RPMI8226 (cell line): ENCODE measurements at regions not wholly inside any gene's neighbourhood (a gene's known extent, or its start where the extent isn't known, plus 50 kb on each side); places are given as distances from the start of the nearest gene placed in this dataset.
A peak's percentile ranks its signal among the peaks of the same experiment; 100 is the strongest.
"Not testable (repeated sequence)": the region's sequence is repeated elsewhere in the genome, so short reads cannot be mapped to it uniquely, and the experiment has no call there.

Source experiments
- DNase-seq: peaks from one replicate; pipeline ENCODE4 v3.0.0-alpha.2; 2015

DNA sequence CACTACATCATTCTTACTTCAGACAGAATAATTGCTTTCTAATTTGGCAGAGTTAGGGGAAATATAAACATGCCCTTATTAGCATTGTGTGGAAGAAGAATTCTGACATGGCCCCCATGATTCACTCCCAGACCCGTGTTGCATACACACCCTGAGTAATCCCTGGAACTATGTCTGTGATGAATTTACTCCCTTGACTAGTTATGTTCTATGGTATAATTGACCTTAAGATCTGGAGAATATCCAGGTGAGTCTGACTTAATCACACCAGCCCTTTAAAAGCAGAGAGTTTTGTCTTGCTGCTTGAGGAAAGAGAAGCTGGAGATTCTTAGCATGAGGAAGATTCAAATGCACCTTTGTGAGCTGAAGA lies 262.9 kb downstream of the SOX4 start:
- no peak for DNase-seq

DNA sequence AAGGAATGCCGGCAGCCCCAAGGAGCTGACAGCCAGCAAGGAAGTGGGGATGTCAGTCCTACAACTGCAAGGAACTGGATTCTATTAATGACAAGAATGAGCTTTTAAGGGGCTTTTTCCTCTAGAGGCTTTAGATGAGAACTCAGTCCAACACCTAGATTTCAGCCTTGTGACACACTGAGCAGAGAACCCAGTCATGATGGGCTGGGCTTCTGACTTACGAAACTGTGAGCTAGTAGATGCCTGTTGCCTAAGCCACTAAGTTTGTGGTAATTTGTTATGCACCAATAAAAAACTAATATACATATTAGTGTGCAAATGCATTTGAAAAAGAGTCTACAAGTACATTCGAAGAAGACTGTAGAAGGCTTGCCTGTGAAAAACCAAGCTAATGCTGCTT lies 263.3 kb downstream of the SOX4 start:
- no peak for DNase-seq

DNA sequence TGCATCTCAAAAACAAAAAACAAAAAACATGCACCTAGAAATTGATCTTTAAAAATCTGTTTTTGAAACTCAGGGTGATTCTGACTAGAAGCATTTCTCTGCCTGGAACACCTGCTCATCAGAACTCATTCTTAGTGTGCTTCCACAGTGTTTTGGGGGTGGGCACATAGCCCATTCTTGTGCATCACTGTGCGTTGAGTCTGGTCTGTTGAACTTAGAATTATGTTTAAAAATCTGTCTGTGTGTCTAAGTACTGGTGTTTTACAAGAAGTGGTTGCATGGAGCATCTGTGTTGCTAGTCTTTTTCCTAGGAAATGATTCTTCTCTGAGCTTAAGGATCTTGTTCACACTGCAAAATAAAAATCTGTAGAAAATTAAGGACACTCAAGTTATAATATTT lies 264.5 kb downstream of the SOX4 start:
- DNase-seq = no peak

DNA sequence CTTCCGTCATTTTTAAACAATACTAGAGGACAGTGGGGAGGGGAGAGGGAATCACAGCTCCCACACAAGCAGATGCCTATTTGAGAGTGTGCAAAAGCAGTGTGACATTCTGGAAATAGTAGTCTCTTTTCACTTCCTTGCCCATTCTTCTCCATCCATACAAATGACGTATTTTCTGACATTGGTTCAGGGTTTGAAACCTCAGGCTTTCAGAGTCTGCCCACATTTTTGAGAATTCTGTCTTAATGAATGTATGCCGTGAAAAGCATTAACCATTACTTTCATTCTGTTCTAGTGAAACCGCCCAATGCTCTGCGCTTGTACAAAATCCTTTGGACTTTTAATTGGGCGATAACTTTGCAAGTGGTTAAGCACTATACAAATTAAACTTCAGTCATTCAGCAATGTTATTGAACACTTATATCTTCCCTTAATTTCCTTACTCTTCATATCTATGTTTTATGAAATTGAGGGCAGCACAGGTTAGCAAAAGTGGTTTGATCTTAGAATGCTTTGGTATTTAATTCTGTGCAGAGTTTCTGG lies 265.7 kb downstream of the SOX4 start:
- no peak for DNase-seq

DNA sequence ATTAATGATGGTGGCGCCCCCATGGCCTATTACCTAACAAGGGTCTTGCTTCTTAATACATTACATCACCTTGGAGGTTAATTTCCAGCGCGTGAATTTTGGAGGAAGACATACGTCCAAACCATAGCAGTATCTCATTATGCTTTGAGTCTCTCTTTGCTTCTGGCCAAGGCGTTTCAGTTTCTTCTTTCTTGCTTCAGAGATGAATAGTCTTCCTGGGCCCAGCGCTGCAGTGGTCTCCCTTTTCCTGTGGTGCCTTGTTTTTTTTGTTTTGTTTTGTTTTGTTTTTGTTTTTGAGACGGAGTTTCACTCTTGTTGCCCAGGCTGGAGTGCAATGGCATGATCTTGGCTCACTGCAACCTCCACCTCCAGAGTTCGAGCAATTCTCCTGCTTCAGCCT lies 268.4 kb downstream of the SOX4 start:
- no peak for DNase-seq

DNA sequence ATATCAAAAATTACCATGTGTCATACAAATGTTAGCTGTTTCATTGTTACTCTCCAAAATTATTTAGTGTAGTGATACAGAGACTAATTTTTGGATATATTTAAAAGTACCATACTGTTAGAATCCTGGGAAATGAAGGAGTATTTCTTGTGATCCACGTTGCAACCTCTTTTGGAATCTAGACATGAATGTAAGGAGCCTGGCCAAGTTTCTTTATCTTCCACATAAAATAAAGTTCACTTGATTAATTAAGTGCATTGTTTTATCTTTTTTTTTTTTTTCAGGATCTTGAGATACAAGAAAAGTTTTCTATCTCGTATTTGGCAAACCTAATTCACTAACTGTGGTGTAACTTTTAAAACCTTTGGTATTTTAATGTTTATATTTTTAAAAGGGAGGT lies 270.7 kb downstream of the SOX4 start:
- DNase-seq = no peak

DNA sequence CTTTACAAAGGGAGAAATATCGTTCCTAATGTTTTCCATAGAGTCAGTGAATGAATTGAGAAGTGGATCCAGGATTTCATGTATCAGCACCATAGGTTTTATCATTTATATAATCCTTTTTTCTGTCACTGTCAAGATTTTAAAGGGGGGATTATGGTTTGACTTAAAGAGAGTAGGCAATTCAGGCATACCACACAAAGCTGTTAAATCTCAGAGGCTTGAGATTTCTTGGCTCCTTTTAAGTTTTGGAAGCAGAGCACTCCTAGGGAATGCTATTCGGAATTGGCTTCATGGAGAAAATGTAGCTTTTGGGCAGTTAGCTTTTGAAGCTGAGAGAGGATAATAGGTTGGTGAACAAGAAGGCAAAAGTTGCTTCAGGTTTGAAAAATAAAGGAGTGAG lies 274.7 kb downstream of the SOX4 start:
- DNase-seq = no peak

DNA sequence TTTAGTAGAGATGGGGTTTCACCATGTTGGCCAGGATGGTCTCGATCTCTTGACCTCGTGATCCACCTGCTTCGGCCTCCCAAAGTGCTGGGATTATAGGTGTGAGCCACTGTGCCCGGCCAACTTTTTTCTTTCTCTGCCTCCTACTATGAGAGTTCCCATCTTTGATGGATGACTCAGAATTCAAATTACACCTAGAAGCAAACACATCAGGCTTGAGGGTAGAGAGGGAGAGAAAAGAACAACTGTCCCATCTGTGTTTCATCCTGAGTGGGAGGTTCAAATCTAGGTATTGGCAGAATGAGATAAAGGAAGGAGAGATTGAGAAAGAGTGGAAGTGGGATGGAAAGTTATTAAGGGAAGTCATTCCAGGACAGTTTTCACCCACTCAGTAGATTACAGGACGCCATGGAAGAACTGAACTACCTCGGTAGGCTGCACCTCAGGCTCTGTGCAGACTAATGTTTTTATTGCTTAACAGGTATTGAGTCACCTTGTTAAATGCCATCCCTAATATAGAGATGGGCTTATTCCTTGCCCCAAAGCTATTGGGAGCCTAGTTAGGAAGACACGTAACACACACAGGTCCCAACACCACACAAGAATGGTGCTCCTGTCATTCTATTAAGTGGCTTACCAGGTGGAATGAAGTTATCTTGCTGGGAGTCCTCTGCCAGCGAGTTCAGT lies 275.7 kb downstream of the SOX4 start:
- DNase-seq = no peak

DNA sequence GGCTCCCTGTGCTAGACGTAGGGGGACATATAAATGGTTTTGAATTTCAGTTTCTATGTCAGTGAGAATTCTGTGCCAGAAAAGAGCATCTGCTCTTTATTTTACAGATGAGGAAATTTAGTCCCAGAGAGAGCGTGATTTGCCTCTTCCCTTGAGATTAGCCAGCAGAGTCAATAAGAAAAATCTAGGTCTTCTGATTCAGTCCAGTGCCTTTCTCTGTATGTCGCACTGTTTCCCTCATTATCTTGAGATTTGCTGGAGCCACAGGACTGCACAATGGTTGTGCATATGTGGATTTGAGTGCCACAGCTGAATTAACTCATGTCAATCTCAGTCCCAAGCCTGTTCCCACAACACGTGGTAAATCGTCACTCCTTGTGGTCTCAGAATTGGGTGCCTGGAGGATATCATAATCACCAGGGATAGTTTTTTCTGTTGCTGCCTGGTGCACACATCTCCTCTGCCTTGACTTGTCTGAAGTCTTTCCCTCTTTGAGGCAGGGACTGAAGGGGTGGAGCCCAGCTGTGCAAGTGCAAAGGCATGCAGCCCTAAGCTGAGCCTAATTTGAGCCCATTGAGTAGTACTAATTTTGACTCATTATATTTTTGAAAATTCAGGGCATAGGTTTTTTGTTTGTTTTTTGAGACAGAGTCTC lies 276.7 kb downstream of the SOX4 start:
- DNase-seq = no peak

DNA sequence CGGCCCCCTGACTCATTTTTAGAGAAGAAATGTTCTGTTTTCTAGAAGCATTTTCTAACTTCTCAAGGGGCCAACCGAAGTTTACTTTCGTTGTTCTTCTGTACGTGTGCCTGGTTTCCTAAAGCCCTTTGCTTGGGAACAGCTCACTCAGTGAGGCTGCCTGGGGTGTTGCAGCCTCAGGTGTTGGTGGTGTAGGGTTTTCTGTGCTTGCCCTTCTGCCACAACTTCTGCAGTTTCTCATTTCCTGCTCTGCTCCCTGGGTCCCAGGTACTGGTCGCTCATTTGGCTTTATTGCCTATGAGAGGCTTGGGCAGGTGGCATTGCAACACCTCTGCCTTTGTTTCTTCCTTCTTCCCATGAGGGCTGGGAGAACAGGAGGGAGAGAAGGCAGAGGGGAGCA lies 278.3 kb downstream of the SOX4 start:
- no peak for DNase-seq

DNA sequence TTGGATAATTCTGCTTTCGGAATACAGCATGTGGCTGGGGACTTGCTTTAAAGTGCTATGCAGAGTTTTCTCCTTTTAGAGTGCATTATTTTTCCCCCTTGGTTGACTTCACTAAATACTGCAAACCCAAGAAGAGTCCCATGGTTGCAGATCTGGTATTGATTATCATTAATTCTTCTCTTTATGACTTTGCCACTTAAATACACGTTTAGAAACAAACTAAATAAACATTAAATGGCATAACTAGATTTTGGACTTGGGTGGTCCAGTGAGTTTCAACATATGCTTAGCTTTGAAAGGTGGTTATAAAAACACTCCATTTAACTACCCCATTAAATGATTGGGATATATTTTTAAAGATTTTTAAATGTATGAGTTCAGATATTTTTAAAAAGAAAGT lies 279.2 kb downstream of the SOX4 start:
- DNase-seq = no peak

DNA sequence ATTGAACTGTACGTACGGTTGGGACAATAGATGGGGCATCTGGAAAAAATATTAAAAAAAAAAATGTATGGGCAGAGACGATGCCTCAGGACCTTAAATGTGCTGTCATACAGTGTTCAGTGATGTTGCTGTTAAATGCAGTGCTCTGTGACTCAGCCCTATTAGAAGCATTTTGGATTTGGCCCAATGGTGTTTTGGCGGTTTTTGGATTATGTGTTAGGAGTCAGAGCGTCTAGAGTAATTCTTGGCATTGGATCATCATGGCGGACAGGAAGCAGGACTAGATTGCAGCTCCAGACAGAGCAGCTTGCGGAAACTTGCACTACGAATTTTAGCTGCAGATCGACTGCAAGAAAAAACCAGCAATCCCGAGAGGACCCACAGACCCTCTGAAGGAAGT lies 280.0 kb downstream of the SOX4 start:
- DNase-seq = no peak

DNA sequence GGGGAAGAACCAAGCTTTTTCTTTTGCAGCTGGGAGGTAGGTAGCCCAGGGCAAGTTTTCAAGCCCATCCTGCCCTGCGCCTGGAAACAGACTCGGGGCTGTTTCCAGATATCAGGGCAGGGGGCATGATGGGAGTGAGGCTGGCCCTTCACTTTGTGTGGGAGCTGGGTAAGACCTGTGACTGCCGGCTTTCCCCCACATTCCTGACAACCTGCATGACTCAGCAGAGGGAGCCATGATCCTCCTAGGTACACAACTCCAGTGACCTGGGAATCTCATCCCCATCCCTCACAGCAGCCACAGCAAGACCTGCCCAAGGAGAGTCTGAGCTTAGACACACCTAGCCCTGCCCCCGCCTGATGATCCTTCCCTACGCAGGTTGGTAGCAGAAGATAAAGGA lies 280.8 kb downstream of the SOX4 start:
- no peak for DNase-seq

DNA sequence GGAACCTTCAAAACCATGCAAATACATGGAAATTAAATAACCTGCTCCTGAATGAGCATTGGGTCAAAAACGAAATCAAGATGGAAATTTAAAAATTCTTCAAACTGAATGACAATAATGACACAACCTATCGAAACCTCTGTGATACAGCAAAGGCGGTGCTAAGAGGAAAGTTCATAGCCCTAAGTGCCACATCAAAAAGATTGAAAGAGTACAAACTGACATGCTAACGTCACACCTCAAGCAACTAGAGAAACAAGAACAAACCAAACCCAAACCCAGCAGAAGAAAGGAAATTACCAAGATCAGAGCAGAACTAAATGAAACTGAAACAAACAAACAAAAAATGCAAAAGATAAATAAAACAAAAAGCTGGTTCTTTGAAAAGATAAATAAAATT lies 283.5 kb downstream of the SOX4 start:
- not testable (repeated sequence) for DNase-seq

DNA sequence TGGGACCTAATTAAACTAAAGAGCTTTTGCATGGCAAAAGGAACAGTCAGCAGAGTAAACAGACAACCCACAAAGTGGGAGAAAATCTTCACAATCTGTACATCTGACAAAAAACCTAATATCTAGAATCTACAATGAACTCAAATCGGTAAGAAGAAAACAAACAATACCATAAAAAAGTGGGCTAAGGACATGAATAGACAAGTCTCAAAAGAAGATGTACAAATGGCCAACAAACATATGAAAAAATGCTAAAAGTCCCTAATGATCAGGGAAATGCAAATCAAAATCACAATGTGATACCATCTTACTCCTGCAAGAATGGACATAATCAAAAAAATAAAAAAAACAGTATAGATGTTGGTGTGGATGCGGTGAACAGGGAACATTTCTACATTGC lies 286.7 kb downstream of the SOX4 start:
- DNase-seq = not testable (repeated sequence)

DNA sequence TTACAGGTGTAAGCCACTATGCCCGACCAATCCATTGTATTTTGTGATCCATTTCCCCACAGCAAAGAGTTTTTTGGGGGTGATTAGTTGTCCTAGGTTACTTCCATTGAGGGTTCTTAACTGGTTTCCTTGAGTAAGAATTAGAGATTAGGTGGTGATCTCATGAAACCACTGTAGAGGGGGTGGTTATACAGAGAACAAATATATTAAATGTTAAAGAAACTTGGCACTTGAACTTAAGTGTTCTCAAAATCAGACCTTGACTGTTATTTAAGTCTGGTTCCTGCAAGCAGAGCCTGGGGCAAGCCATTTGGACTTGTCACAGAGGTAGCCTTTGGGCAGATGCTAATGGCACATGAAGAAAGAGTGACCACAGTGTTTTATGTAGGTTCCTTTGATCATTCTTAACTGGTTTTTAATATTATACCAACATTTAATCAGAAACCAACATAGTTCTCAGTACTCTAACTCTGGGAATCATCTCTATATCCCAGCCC lies 288.5 kb downstream of the SOX4 start:
- no peak for DNase-seq

DNA sequence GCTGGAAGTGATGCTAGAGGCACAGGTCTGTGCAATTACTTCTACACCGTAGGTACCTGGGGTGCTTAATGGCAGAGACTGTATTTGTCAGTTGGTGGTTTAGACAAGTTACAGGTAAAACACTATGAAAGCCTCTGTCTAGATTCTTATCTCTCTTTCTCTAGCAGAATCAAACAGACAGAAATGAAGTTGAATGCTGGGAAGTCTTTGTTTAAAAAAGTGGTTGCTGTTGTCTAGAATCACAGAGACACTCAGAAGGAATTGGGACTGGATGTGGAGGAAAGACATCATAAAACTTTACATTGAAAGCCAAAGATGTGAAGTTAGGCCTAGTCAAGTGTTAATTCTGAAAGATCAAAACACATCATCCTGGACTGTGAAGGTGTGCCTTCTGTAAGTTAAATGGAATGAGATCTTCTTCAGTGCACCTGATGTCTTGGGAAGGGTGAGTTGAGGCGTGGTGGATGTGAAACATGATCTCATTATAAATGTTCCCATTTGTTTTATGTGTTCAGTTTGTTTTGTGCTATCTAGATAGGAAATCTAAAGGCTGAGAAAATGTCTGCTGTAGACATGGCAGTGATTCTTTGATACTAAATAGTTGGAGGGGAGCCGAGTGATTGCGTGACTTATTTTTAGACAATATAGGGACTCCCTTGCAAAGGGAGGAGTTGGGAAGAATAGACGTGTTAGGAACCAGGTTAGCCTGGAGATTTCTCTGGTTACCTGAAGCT lies 290.2 kb downstream of the SOX4 start:
- no peak for DNase-seq

DNA sequence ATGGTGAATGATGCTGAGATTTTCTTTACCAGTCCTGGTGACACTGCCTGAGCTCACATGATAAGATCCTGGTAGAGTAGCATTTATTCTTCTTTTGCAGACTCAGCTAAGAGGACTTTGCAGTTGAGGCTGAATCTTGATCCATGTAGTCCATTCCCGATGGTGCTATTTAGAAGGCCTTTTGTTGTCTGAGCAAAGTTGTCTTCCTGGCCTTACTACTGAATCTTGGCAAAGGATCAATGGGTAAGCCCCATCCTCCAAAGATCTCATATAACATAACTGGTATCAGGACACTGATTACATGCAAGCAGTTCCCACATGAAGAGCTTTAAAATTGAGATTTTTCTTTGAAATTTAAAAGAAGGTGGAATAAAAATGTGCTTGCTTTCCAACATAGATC lies 291.6 kb downstream of the SOX4 start:
- no peak for DNase-seq

DNA sequence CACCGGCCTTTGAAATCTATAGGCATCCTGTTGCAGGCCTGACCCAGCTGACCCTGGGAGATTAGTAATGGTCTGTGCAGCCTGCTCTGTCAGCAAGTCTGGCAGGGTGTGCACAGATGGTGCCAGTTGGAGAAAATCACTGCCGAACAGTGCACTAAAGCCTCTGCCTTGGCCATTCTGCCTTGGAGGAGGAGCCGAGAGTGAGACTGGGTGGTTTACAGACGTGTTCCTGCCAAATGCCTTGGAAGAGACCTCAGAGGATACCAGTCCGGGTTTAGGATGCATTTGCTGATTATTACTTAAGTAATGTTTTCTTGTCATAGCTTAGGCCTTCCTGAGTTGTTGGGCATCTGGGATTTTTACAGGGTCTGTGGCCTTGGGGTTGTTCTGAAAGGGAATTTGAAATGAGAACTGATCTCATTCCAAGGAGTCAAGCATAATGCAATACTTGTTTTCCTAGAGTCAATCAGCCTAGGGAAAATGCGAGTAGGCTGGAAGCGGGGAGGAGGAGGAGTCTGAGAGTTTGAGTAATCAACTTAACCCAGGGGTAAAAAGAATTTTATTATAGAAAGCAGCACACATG lies 292.1 kb downstream of the SOX4 start:
- DNase-seq = peak; percentile 8

DNA sequence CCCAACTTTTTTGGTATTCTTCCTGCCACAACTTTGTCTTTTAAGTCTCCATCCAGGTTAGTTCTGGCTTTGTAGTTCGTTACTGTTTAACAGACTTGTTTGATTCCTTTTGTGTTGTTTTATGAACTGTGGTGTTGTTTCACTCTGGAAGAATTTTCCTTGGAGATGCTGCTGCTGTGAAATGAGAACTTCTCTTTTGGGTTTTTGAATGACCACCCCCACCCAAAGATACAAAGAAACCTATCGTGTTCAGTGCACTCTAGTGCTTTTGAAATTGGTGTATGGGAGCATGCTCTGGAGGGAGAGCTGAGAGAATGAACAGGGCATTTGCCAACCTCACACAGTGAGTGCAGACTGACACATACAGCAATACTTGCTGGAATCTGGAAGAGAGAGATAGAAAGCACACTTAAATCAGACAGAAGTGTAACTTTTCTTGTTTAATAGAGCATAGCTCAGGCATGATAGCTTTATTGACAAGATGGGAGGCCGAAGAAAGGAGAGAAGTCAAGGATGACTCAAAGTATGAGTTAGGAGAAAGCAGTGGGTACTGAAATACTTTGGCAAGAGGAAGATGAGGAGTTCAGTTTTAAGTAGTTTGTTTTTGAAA lies 293.1 kb downstream of the SOX4 start:
- DNase-seq = no peak

DNA sequence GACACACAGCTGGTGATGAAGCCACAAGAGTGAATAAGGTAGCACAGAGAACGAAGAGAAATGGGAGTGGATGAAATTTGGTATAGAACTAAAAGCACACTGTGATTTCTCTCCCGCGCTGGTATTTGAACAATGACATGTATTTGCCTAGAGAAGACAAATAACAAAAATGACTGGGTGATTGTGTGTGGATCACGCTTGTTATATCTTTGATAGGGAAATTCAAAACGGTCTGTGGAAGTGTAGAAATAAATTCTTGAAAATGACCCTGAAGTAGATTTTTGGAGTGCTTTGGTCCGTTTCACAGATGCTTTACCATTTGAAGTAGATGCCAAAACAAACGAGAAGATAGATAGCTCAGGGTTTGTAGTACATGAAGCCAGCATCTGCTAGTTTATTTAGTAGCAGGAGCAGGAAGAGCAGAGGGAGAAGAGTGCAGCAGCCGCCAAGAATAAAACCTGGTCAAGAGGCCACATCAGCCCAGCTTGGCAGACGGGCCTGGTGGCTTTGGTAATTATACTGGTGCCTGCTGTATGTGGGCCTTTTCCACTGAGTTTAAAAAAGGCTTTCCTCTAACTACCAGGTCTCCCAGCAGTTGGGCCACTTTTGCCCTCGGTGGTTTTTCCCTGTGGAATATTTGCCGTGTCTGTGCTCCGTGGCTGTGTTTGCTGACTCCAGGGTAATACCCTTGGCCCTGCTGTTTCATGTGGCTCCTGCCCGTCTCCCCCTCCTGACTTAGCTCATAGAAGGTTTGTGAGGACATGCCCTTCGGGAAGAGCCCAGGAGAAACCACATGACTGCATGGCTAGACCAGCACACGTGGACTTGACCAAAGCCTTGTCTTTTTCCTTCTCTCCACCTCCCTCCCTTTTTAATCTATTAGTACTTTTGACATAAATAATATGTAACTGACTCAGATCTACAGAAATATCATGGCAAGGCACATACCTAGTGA lies 294.0 kb downstream of the SOX4 start:
- no peak for DNase-seq

DNA sequence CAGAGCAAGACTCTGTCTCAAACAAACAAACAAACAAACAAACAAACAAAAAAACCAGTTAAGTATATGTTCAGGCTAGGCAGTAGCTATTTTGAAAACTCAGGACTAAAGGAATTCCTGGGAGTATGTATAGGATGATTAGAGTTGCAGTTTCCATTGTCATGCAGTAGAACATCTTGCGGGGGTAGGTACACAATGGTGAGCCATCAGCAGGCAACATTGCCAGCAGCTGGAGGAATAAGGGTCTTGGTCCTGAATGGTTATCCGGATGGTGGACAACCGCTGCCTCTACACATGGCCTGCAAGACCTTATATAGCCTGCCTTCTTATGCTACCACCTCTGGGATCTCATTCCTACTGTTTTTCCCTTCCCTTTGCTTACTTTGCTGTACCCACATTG lies 297.5 kb downstream of the SOX4 start:
- DNase-seq = no peak
